OCI-LY3 (cell line): ENCODE measurements at regions not wholly inside any gene's neighbourhood (a gene's known extent, or its start where the extent isn't known, plus 50 kb on each side); places are given as distances from the start of the nearest gene placed in this dataset.

Experiments used
- H2AFZ ChIP-seq: fragments of 200-600, 300-600 bp; shearing (Covaris generic); 2 replicates; pipeline ENCODE4 v1.6.0; 2014; ENCODE audit warnings: antibody characterized with exemption, low read depth, low read length
- H3K27ac ChIP-seq: fragments of 200-600, 300-600 bp; sonication (generic); 2 replicates; pipeline ENCODE4 v1.5.1; 2014; ENCODE audit warnings: mild to moderate bottlenecking, low read length, moderate library complexity, mixed read lengths
- H3K27me3 ChIP-seq: fragments of 200-600, 300-600 bp; sonication (generic); 2 replicates; pipeline ENCODE4 v1.6.1; 2014; ENCODE audit warnings: low read depth, low read length, mixed read lengths
- H3K36me3 ChIP-seq: fragments of 200-600, 300-600 bp; sonication (generic); replicated peaks from 2 replicates; pipeline ENCODE3; 2014; ENCODE audit warnings: low read depth, low read length, mixed read lengths
- H3K4me1 ChIP-seq: fragments of 300-600, 200-600 bp; sonication (generic); 2 replicates; pipeline ENCODE4 v1.6.1; 2014; ENCODE audit warnings: low read length, mixed read lengths
- H3K4me2 ChIP-seq: fragments of 200-600, 300-600 bp; sonication (generic); 2 replicates; pipeline ENCODE4 v1.6.1; 2014; ENCODE audit warnings: low read length, mixed read lengths
- H3K4me3 ChIP-seq: fragments of 300-600, 200-600 bp; sonication (generic); 2 replicates; pipeline ENCODE4 v1.5.1; 2014; ENCODE audit warnings: antibody characterized with exemption, mild to moderate bottlenecking, low read length, moderate library complexity
- H3K79me2 ChIP-seq: fragments of 300-600, 200-600 bp; shearing (Covaris generic); 2 replicates; pipeline ENCODE4 v1.6.1; 2014; ENCODE audit warnings: mild to moderate bottlenecking, low read length, mixed read lengths
- H3K9ac ChIP-seq: fragments of 300-600, 200-600 bp; shearing (Covaris generic); 2 replicates; pipeline ENCODE4 v1.6.0; 2014; ENCODE audit warnings: mild to moderate bottlenecking, low read length, moderate library complexity
- H3K9me3 ChIP-seq: fragments of 200-600, 300-600 bp; shearing (Covaris generic); 2 replicates; pipeline ENCODE4 v1.6.1; 2014; ENCODE audit warnings: low read length, mixed read lengths; ENCODE audit not compliant: insufficient read depth
- H4K20me1 ChIP-seq: fragments of 200-600, 300-600 bp; sonication (generic); 2 replicates; pipeline ENCODE4 v1.6.1; 2016; ENCODE audit warnings: low read length, mixed read lengths; ENCODE audit not compliant: insufficient read depth
- CTCF ChIP-seq: fragments of 200-600, 300-600 bp; sonication (generic); IDR thresholded peaks from 2 replicates; pipeline ENCODE4 v1.5.1; 2014; ENCODE audit warnings: antibody characterized with exemption, low read length, low read depth
- EZH2phosphoT487 ChIP-seq: fragments of 200-600 bp; shearing (Covaris generic); IDR thresholded peaks from 2 replicates; pipeline ENCODE4 v1.6.1; 2018; ENCODE audit warnings: antibody characterized with exemption, mixed run types, low read depth

- peaks cover 13% of the 10 kb centered on the region for H3K36me3 ChIP-seq
- H3K4me1 ChIP-seq: peaks cover 9% of the 10 kb centered on the region
- H3K27ac ChIP-seq: no peak overlapping the region
- H3K27me3 ChIP-seq: no peaks in the 10 kb centered on the region
- no peak for TF ChIP-seq CTCF
- no peak overlapping the region for H3K9ac ChIP-seq
- no peaks in the 10 kb centered on the region for H4K20me1 ChIP-seq
- no peak overlapping the region for H3K4me3 ChIP-seq
- H2AFZ ChIP-seq: no peak overlapping the region
- no peaks in the 10 kb centered on the region for H3K79me2 ChIP-seq
- H3K4me2 ChIP-seq: no peak overlapping the region
- H3K9me3 ChIP-seq: peaks cover 9% of the 10 kb centered on the region
Measured at GRCh38 chr3:67087788-67088187, 89.7 kb downstream of the KBTBD8 start.

DNA sequence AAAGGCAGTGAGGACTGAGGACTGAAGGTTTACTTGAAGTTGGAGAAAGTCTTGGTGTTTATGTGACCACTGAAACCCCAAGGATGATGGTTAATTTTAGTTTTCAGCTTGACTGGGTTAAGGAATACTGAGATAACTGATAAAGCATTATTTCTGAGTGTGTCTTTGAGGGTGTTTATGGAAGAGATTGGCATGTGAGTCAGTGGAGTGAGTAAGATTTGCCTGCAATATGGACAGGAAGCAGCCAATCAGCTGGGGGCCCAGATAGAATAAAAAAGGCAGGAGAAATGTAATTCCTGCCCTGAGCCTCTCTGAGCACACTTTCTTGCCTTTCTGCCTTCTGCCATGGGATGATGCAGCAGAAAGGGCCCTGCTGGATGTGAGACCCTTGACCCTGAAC lies 92.4 kb downstream of the KBTBD8 start:
- H3K9ac ChIP-seq: no peak overlapping the region
- H3K4me1 ChIP-seq: no peaks in the 10 kb centered on the region
- H3K27me3 ChIP-seq: no peaks in the 10 kb centered on the region
- no peaks in the 10 kb centered on the region for H3K9me3 ChIP-seq
- no peak overlapping the region for H3K27ac ChIP-seq
- H3K79me2 ChIP-seq: no peaks in the 10 kb centered on the region
- no peak overlapping the region for H2AFZ ChIP-seq
- TF ChIP-seq EZH2phosphoT487: no peak
- TF ChIP-seq CTCF: no peak
- no peak overlapping the region for H3K4me2 ChIP-seq
- no peaks in the 10 kb centered on the region for H3K36me3 ChIP-seq
- H4K20me1 ChIP-seq: no peaks in the 10 kb centered on the region
- no peak overlapping the region for H3K4me3 ChIP-seq

GRCh38 chr3:67093305-67093704 lies 95.2 kb downstream of the KBTBD8 start:
- H3K27me3 ChIP-seq: no peaks in the 10 kb centered on the region
- H3K9me3 ChIP-seq: no peaks in the 10 kb centered on the region
- no peak overlapping the region for H3K9ac ChIP-seq
- peaks cover 7% of the 10 kb centered on the region for H3K4me1 ChIP-seq
- no peak overlapping the region for H3K4me2 ChIP-seq
- H3K79me2 ChIP-seq: no peaks in the 10 kb centered on the region
- no peaks in the 10 kb centered on the region for H3K36me3 ChIP-seq
- no peak for TF ChIP-seq CTCF
- no peak for TF ChIP-seq EZH2phosphoT487
- H3K4me3 ChIP-seq: no peak overlapping the region
- no peaks in the 10 kb centered on the region for H4K20me1 ChIP-seq
- H3K27ac ChIP-seq: no peak overlapping the region
- no peak overlapping the region for H2AFZ ChIP-seq

DNA sequence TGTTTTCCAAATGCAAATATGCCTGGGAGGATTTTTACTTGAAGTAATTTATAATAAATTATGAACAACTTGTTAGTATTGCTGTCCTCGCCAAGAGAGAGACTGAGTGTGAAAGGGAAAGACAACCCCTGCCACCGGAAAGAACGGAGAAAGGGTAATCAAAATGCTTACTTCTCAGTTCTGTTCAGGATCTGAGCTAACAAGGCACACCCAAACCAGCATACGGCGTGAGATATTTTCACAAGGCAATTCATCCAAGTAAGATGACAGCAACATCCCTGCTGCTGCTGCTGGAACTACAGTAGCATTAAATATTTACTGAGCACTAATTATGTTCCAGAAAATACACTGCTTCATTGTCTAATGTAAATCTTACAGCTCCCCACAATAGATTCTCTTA lies 96.1 kb downstream of the KBTBD8 start:
- Histone ChIP-seq H4K20me1 (no peaks in the 10 kb centered on the region), H3K27ac (no peak overlapping the region), H3K36me3 (no peaks in the 10 kb centered on the region), H2AFZ (no peak overlapping the region), H3K4me3 (no peak overlapping the region), H3K4me1 (peaks cover 7% of the 10 kb centered on the region), H3K27me3 (no peaks in the 10 kb centered on the region), H3K9ac (no peak overlapping the region), H3K9me3 (no peaks in the 10 kb centered on the region), H3K79me2 (no peaks in the 10 kb centered on the region), H3K4me2 (no peak overlapping the region)
- TF ChIP-seq CTCF (no peak), EZH2phosphoT487 (no peak)
